Activated naive CD4-positive, alpha-beta T cell treated with anti-CD3 and anti-CD28 coated beads for 36 hours (primary cell): ENCODE measurements at regions not wholly inside any gene's neighbourhood (a gene's known extent, or its start where the extent isn't known, plus 50 kb on each side); places are given as distances from the start of the nearest gene placed in this dataset.
A peak's percentile ranks its signal among the peaks of the same experiment; 100 is the strongest.
"Not testable (repeated sequence)": the region's sequence is repeated elsewhere in the genome, so short reads cannot be mapped to it uniquely, and the experiment has no call there.

Experiments
- CTCF ChIA-PET: fragments of 350-600 bp; sonication (Branson Sonifier 250); formaldehyde crosslinking; loops from one replicate; lab custom pipeline; 2021; ENCODE audit warnings: antibody characterized with exemption; lab: Charles Lee
- DNase-seq: peaks from one replicate; pipeline ENCODE4 v3.0.0-alpha.2; 2020
- H3K27ac Mint-ChIP-seq: one replicate; pipeline ENCODE4 v1.8.0; 2021; ENCODE audit warnings: mild to moderate bottlenecking, mixed read lengths
- H3K27me3 Mint-ChIP-seq: one replicate; pipeline ENCODE4 v1.8.0; 2021; ENCODE audit warnings: low read depth, mixed read lengths
- H3K36me3 Mint-ChIP-seq: one replicate; pipeline ENCODE4 v1.8.0; 2021; ENCODE audit warnings: low read depth, mixed read lengths
- H3K4me1 Mint-ChIP-seq: one replicate; pipeline ENCODE4 v1.8.0; 2021; ENCODE audit warnings: low read depth, mixed read lengths
- H3K4me3 Mint-ChIP-seq: one replicate; pipeline ENCODE4 v1.8.0; 2021; ENCODE audit warnings: mild to moderate bottlenecking, moderate library complexity, mixed read lengths
- H3K9me3 Mint-ChIP-seq: one replicate; pipeline ENCODE4 v1.8.0; 2021; ENCODE audit warnings: mixed read lengths
- intact Hi-C: fragments of 100-400 bp; cut with micrococcal nuclease; formaldehyde crosslinking; loops from one replicate; pipeline ENCODE4 v1.15.1; 2023

- peaks cover 8% of the 10 kb centered on the region for H3K4me1 Mint-ChIP-seq
- H3K27ac Mint-ChIP-seq, result no peak overlapping the region
- intact Hi-C loops, result no loop called here
- no peaks in the 10 kb centered on the region for H3K9me3 Mint-ChIP-seq
- no peaks in the 10 kb centered on the region for H3K36me3 Mint-ChIP-seq
- CTCF ChIA-PET, result no interaction called here
- H3K27me3 Mint-ChIP-seq, result peaks cover 63% of the 10 kb centered on the region
- H3K4me3 Mint-ChIP-seq, result no peak overlapping the region
- DNase-seq, result no peak
Measured at GRCh38 chr15:96052572-96053030, 277.9 kb upstream of the NR2F2 start.

DNA sequence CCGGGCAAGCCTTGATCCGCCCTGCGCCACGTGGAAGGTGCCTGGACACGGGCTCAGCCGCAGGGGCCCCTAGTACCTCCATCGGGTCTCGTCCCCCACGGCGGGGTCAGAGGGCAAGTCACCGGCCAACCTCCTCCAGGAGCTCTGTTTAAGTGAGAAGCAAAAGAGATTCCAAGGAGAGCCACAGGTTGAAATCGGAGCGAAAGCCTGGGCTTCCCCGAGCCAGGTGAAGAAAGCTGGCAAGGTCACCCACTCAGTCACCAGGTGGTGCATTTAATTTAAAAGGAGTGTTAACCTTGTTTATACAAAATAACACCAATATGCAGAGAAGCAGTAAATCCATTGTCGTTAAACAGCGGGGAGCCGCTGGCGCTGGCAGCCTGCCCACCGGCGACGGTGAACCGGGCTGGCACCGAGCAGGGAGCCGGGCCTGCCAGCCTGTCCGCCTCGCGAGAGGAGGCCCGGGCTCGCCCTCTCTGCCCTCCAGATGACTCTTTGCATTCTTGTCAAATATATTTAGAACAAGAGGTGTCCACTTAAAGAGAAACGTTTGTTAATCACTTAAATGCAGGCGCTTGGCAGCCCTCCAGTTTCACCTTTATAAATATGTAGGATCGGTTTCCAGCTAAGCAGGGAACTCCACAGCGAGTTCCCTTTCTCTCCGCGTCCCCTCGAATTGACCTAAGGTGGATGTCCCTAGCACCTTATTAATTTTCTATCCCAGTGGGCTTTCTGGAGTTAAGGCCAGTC lies 277.3 kb upstream of the NR2F2 start:
- no peak overlapping the region for H3K4me3 Mint-ChIP-seq
- no peaks in the 10 kb centered on the region for H3K9me3 Mint-ChIP-seq
- peak; percentile 7 for DNase-seq
- peaks cover 66% of the 10 kb centered on the region for H3K27me3 Mint-ChIP-seq
- intact Hi-C loops, result no loop called here
- no peaks in the 10 kb centered on the region for H3K36me3 Mint-ChIP-seq
- H3K4me1 Mint-ChIP-seq, result peaks cover 8% of the 10 kb centered on the region
- CTCF ChIA-PET, result no interaction called here
- no peak overlapping the region for H3K27ac Mint-ChIP-seq

DNA sequence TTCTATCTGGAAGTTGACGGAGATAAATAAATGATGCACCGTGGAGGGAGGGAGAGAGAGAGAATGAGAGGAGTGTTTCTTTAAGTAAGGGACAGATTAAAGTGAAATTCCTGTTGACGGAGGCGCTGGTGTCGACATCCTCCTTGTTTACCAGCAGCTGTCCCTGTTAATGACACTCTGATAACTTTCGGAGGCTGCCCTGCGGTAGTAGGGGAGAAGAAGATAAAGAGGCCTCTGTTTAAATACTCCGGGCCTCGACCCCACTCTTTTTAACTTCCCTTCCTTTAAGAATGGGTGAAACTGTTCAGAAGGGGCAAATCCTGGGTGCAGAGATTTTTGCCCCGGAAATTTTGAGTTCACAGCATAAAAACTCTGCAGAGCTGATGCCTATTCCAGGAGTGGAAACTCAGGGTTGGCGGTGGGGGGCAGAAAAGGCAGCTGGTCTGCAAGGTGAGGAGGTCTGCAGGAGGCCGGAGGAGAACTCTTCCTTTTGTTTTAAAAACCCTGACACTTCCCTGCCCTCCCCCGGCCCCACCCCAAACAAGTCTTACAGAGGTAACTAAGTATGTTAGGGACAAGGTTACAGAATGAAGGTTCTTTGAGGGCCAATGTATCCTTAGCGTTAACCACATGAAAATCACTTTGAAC lies 276.6 kb upstream of the NR2F2 start:
- no peaks in the 10 kb centered on the region for H3K9me3 Mint-ChIP-seq
- DNase-seq, result no peak
- peaks cover 11% of the 10 kb centered on the region for H3K4me1 Mint-ChIP-seq
- H3K27me3 Mint-ChIP-seq, result peaks cover 62% of the 10 kb centered on the region
- CTCF ChIA-PET, result no interaction called here
- no peaks in the 10 kb centered on the region for H3K36me3 Mint-ChIP-seq
- intact Hi-C loops, result no loop called here
- H3K27ac Mint-ChIP-seq, result no peak overlapping the region
- H3K4me3 Mint-ChIP-seq, result no peak overlapping the region

DNA sequence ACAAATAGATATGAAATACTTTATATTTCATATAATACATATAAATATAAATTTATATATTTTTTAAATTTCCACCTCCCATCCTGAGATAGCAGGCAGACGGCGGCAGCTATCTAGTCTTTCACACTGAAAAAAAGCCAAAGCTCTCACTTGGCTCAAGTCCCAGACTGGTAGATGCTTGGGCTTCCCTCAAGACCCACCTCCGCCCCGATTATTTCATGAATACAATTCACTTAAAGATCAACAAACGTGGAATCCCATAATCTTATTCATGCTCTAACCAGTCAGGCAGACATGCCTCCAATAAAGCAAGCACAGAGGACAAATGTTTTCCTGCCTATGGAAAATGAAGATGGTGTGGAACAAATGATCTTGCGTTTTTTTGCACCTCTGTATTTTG lies 275.9 kb upstream of the NR2F2 start:
- no peak overlapping the region for H3K27ac Mint-ChIP-seq
- no peaks in the 10 kb centered on the region for H3K36me3 Mint-ChIP-seq
- no peaks in the 10 kb centered on the region for H3K9me3 Mint-ChIP-seq
- peaks cover 60% of the 10 kb centered on the region for H3K27me3 Mint-ChIP-seq
- DNase-seq, result no peak
- intact Hi-C loops, result no loop called here
- CTCF ChIA-PET, result no interaction called here
- peaks cover 11% of the 10 kb centered on the region for H3K4me1 Mint-ChIP-seq
- H3K4me3 Mint-ChIP-seq, result no peak overlapping the region

DNA sequence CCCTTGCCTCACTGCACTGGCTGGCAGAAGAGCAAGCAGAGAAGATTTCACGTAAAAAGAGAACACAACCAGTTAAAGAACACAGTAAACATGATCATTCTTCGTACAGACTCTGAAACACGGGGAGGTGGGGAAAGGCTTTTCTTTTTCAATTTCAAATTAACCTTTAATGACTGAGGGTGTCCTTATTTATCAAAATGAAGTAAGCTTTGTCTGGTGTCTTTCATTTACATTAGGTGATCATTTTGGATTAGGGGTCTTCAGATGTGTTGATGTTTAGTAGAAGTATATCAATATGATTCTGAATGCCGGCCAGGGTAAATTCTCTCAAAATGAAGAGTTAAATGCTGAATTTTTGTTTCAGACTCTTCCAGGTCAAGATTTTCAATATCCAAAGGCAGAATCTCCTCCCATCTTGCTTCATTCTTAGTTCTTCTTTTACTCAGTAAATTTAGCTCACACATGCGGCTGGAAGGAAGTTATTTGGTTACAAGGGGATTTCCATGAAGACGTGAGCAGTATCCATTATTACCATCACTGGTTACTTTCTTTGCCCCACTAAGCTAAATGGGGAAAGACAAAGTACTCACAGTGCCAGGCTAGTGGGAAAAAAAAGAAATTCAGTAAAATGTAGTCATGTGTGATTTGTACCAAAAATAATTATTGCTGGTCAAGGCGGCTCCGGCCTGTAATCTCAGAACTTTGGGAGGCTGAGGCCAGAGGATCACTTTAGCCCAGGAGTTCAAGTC lies 272.2 kb upstream of the NR2F2 start:
- intact Hi-C loops, result no loop called here
- CTCF ChIA-PET, result interaction anchor here (0.7 kb wide), 1 partner anchor 437 kb away, joined by 3 read pairs; no protein-coding TSS in a partner anchor
- no peak for DNase-seq
- Mint-ChIP-seq H3K27me3 (peaks cover 57% of the 10 kb centered on the region), H3K36me3 (no peaks in the 10 kb centered on the region), H3K4me3 (no peak overlapping the region), H3K27ac (no peak overlapping the region), H3K4me1 (peaks cover 10% of the 10 kb centered on the region), H3K9me3 (peaks cover 4% of the 10 kb centered on the region)

DNA sequence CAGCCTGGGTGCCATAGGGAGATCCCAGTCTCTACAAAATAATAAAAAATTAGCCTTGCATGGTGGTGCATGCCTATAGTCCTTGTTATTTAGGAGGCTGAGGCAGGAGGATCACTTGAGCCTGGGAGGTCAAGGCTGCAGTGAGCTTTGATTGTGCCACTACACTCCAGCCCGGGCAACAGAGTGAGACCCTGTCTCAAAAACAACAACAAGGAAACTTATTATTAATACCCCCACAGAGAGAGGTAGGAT lies 271.7 kb upstream of the NR2F2 start:
- H3K27ac Mint-ChIP-seq, H3K4me3 Mint-ChIP-seq, H3K36me3 Mint-ChIP-seq, DNase-seq, H3K4me1 Mint-ChIP-seq, H3K9me3 Mint-ChIP-seq, intact Hi-C loops: not testable (repeated sequence)
- CTCF ChIA-PET, result interaction anchor here (0.7 kb wide), 1 partner anchor 437 kb away, joined by 3 read pairs; no protein-coding TSS in a partner anchor
- peaks cover 55% of the 10 kb centered on the region for H3K27me3 Mint-ChIP-seq

- H3K9me3 Mint-ChIP-seq, intact Hi-C loops, DNase-seq, CTCF ChIA-PET, H3K4me3 Mint-ChIP-seq, H3K27ac Mint-ChIP-seq, H3K36me3 Mint-ChIP-seq, H3K4me1 Mint-ChIP-seq: not testable (repeated sequence)
- peaks cover 46% of the 10 kb centered on the region for H3K27me3 Mint-ChIP-seq
Measured at GRCh38 chr15:96060591-96060990, 269.9 kb upstream of the NR2F2 start.

DNA sequence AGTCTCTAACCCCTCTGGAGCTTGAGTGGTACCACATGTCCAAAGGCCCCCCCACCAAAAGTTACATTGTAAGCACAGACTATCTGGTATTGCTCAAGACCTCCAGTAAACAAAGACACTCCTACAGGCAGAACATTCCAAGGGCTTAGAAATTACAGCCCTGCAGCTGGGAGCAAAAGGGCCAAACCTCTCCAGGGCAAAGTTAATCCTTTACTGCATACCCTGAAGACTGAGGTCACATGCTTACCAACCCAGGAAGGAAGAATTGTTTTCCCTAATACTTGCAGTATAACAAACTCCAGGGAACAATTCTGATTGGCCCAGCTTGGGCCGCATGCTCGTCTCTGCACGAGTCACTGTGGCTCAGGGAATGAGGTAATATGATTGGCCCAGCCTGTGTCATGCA lies 266.1 kb upstream of the NR2F2 start:
- intact Hi-C loops, result no loop called here
- H3K36me3 Mint-ChIP-seq, result no peaks in the 10 kb centered on the region
- DNase-seq, result no peak
- H3K9me3 Mint-ChIP-seq, result peaks cover 4% of the 10 kb centered on the region
- no peak overlapping the region for H3K27ac Mint-ChIP-seq
- peaks cover 29% of the 10 kb centered on the region for H3K27me3 Mint-ChIP-seq
- no peak overlapping the region for H3K4me3 Mint-ChIP-seq
- no peaks in the 10 kb centered on the region for H3K4me1 Mint-ChIP-seq
- CTCF ChIA-PET, result no interaction called here

DNA sequence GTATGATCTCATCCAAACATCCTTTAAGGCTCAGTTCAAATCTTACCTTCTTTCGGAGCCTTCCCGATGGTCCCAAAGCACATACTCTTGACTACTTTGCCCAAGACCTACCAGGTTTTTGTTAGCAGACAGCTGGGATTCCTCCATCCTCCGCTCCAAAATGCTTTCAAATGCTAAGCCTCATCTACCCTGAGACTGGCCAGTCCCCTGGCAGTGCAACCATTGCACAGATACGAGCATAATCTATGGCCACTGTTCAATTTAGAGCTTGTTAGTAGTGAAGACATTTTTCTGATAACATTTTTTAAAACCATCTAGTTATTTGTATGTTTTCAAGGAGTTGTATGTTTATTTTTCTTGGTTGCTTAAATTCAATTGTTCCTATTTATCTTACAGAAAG lies 264.4 kb upstream of the NR2F2 start:
- DNase-seq, result no peak
- H3K9me3 Mint-ChIP-seq, result no peaks in the 10 kb centered on the region
- intact Hi-C loops, result no loop called here

DNA sequence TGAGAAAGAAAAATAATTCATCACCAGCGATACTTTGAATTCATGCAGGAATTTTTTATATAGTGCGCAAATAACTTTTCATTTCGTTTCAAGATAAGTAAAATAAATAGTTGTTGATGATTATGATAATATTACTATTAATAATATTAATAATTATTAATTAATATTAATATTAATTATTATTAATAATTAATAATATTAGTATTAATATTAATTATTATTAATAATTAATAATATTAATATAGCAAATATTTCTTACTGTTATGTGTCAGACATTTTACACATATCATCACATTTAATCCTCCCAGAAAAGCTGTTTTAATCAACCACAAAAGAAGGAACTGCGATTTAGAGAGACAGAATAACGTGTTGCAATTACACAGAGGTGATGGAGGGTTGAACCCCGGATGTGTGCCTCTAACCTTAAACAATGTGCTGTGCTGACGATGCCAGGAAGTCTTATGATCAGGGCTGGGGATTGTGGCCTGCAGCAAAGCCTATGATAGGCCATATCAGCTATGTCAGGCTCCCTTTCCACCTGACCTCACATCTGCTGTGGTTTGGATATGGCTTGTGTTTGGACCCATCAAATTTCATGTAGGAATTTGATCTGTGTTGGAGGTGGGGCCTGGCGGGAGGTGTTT lies 263.5 kb upstream of the NR2F2 start:
- no peak overlapping the region for H3K4me3 Mint-ChIP-seq
- H3K27ac Mint-ChIP-seq, result no peak overlapping the region
- no peaks in the 10 kb centered on the region for H3K36me3 Mint-ChIP-seq
- intact Hi-C loops, result no loop called here
- H3K4me1 Mint-ChIP-seq, result no peaks in the 10 kb centered on the region
- DNase-seq, result no peak
- CTCF ChIA-PET, result interaction anchor here (0.9 kb wide), 1 partner anchor 22 kb away, joined by 3 read pairs; no protein-coding TSS in a partner anchor
- peaks cover 13% of the 10 kb centered on the region for H3K27me3 Mint-ChIP-seq
- H3K9me3 Mint-ChIP-seq, result no peaks in the 10 kb centered on the region

More for the DNA sequence above, 264.4 kb upstream of the NR2F2 start:
- Mint-ChIP-seq H3K4me1 (no peaks in the 10 kb centered on the region), H3K27ac (no peak overlapping the region), H3K4me3 (no peak overlapping the region), H3K27me3 (peaks cover 16% of the 10 kb centered on the region), H3K36me3 (no peaks in the 10 kb centered on the region)
- CTCF ChIA-PET, result no interaction called here

GRCh38 chr15:96067677-96068076 lies 262.8 kb upstream of the NR2F2 start:
- intact Hi-C loops, result no loop called here
- no peak for DNase-seq
- H3K27ac Mint-ChIP-seq, result no peak overlapping the region
- peaks cover 15% of the 10 kb centered on the region for H3K27me3 Mint-ChIP-seq
- H3K4me3 Mint-ChIP-seq, result no peak overlapping the region
- no peaks in the 10 kb centered on the region for H3K36me3 Mint-ChIP-seq
- no peaks in the 10 kb centered on the region for H3K9me3 Mint-ChIP-seq
- CTCF ChIA-PET, result interaction anchor here (0.9 kb wide), 1 partner anchor 21 kb away, joined by 3 read pairs; no protein-coding TSS in a partner anchor
- H3K4me1 Mint-ChIP-seq, result no peaks in the 10 kb centered on the region

DNA sequence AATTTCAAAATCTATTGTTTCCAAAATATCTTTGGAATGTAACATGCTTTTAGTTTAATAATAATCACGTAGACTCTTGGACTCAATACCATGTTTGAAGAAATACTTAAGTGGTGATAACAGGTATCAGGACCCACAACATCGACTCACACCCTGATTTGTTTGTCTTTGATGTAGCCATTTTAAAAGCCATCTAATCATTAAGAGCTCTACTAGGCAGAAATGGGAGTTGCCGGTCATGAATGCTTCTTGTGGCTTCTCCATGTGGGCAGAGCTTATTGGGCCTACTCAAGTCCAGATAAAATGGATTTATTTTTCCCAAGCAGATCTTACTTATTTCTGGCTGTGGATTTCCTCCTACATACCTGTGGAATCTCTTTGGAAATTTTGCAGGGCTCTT lies 261.6 kb upstream of the NR2F2 start:
- H3K27ac Mint-ChIP-seq, result no peak overlapping the region
- peaks cover 12% of the 10 kb centered on the region for H3K27me3 Mint-ChIP-seq
- no peak overlapping the region for H3K4me3 Mint-ChIP-seq
- no peaks in the 10 kb centered on the region for H3K9me3 Mint-ChIP-seq
- intact Hi-C loops, result no loop called here
- CTCF ChIA-PET, result no interaction called here
- no peak for DNase-seq
- H3K36me3 Mint-ChIP-seq, result no peaks in the 10 kb centered on the region
- H3K4me1 Mint-ChIP-seq, result no peaks in the 10 kb centered on the region
